ENCODE measurements at regions not wholly inside any gene's neighbourhood (a gene's known extent, or its start where the extent isn't known, plus 50 kb on each side); places are given as distances from the start of the nearest gene placed in this dataset.
"Not testable (repeated sequence)": the region's sequence is repeated elsewhere in the genome, so short reads cannot be mapped to it uniquely, and the experiment has no call there.

DNA sequence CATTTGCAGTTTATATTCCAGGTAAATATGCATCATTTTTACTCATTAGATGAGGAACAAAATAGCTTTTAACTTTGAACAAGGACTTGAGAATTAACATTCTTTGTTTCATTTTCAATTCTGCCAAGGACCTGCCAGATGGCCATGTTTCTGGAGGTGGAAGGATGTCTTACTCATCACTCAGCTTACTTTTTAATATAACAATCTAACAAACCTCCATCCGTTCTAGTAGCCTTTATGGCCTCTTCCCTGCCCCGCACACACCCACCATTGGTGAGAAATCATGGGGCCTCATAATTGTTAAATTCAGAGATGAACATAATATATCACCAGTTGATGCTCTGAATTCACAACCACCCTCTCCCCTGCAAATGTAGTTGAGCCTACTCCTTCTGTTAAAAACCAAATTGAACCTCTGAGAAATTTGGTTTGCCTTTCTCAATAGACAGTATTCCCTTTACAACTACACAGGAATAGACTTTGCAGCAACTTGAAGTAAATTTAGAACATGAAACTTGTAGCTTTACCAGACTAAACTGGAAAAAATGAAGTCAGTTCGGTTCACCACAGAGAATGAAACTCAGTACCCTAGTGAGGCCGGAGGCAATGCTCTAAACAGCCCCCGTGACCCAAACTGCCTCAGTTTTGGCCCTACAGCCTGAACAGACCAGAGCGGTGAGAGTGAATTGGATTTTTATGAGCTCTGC lies 50.1 kb upstream of the ACSL4 start:
- Mint-ChIP-seq H3K4me3 (peak overlapping the region; percentile 66 to 67), H3K9me3 (no peaks in the 10 kb centered on the region), H3K4me1 (peaks cover 17% of the 10 kb centered on the region), H3K27ac (peak overlapping the region; percentile 13 to 93), H3K27me3 (no peaks in the 10 kb centered on the region)
- ATAC-seq = peak; percentile 77
- DNase-seq = peak in 1 of 2 donors; percentile 9

- peaks cover 17% of the 10 kb centered on the region for H3K4me1 Mint-ChIP-seq
- H3K27ac Mint-ChIP-seq = peak overlapping the region in 1 of 2 donors; percentile 48
- ATAC-seq (no peak), DNase-seq (no peak)
- no peaks in the 10 kb centered on the region for H3K9me3 Mint-ChIP-seq
- no peak overlapping the region for H3K4me3 Mint-ChIP-seq
- no peaks in the 10 kb centered on the region for H3K27me3 Mint-ChIP-seq
Measured at GRCh38 chrX:109783701-109784079, 50.6 kb upstream of the ACSL4 start.

DNA sequence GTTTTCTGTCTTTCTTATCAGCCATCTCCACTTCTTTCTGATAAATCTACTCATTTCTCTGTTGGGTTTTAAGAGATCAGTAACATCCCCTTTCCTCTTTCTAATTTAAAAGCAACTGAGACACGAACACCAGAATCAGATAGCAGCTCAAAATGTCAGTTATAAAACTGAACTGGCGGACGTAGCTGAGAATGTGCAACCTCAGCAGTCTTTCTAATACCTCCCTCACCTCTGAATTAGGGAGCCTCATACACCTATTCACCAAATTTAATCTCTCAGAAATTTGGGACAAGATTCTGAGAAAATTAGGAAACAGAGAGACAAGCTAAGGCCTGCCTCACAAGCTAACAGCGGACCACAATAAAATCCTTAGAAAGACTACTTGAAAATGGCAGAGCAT lies 52.0 kb upstream of the ACSL4 start:
- Mint-ChIP-seq H3K27me3 (no peaks in the 10 kb centered on the region), H3K27ac (no peak overlapping the region), H3K9me3 (no peaks in the 10 kb centered on the region), H3K4me3 (no peak overlapping the region), H3K4me1 (peaks cover 17% of the 10 kb centered on the region)
- DNase-seq (no peak), ATAC-seq (no peak)

- not testable (repeated sequence) for ATAC-seq, H3K27ac Mint-ChIP-seq, H3K27me3 Mint-ChIP-seq
Measured at GRCh38 chrX:109790511-109790910, 57.5 kb upstream of the ACSL4 start.

DNA sequence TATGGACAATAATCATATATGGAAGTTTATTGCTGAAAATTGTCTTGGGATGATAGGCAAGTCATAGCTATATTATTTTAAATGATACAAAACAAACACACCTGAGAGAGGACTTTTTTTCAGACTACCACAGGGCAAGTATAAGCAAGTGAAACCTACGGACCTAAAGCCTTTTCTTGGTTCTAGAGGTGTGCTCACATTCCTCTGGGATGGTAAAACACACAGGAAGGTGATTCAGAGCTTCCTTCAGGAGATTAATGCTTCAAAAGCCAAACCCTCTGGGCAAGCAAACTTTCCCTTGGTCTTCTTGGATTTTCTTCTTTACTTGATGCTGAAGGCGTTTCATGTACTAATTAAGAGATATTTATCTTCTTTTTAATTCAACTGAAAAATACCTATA lies 60.1 kb upstream of the ACSL4 start:
- H3K9me3 Mint-ChIP-seq = no peaks in the 10 kb centered on the region
- no peak overlapping the region for H3K27ac Mint-ChIP-seq
- no peaks in the 10 kb centered on the region for H3K4me1 Mint-ChIP-seq
- ATAC-seq = no peak
- H3K27me3 Mint-ChIP-seq = peaks cover 8% of the 10 kb centered on the region
- no peak overlapping the region for H3K4me3 Mint-ChIP-seq
- no peak for DNase-seq

More at GRCh38 chrX:109790511-109790910, 57.5 kb upstream of the ACSL4 start:
- not testable (repeated sequence) for H3K9me3 Mint-ChIP-seq, H3K4me1 Mint-ChIP-seq, H3K4me3 Mint-ChIP-seq, DNase-seq

GRCh38 chrX:109795682-109796081 lies 62.6 kb upstream of the ACSL4 start:
- H3K4me1 Mint-ChIP-seq = no peaks in the 10 kb centered on the region
- DNase-seq (no peak), ATAC-seq (no peak)
- H3K4me3 Mint-ChIP-seq = no peak overlapping the region
- peaks cover 8% of the 10 kb centered on the region for H3K27me3 Mint-ChIP-seq
- H3K9me3 Mint-ChIP-seq = no peaks in the 10 kb centered on the region
- no peak overlapping the region for H3K27ac Mint-ChIP-seq

DNA sequence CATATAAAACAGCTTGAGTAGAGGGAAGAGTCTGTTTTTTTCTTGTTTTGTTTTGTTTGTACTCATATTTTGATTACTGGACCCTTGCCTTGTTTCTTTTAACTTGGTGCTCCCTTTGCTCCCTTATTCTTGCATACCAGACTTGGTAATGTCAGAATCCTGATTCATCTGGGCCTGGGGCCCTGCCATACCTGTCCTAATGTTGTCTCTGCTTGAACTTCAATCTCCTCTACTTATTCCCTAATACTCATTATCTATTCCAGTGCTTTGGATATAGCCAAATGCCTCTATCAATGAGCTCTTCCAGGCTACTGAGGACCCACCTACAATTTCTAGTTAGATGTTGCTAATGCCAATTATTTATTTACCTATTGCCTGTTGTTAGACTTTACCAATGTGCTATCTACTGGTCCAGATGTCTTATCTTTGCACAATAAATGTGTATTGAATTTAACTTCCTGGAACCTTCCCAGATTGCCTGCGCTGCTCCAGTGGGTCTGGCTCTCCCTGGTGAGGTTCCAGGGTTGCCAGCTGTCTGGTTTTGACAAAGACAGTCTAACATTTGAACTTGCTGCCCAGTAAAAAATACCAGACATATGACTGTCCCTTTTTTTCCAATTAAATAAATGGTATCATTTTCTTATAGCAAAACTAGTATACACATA lies 64.4 kb upstream of the ACSL4 start:
- Mint-ChIP-seq H3K27ac (no peak overlapping the region), H3K4me3 (no peak overlapping the region), H3K4me1 (no peaks in the 10 kb centered on the region), H3K9me3 (no peaks in the 10 kb centered on the region), H3K27me3 (peaks cover 7% of the 10 kb centered on the region)
- DNase-seq (no peak), ATAC-seq (no peak)

GRCh38 chrX:109812236-109812635 lies 79.2 kb upstream of the ACSL4 start:
- Mint-ChIP-seq H3K27ac (no peak overlapping the region), H3K9me3 (no peaks in the 10 kb centered on the region), H3K27me3 (peaks cover 16% of the 10 kb centered on the region), H3K4me3 (no peak overlapping the region), H3K4me1 (no peaks in the 10 kb centered on the region)
- ATAC-seq (no peak), DNase-seq (no peak)

DNA sequence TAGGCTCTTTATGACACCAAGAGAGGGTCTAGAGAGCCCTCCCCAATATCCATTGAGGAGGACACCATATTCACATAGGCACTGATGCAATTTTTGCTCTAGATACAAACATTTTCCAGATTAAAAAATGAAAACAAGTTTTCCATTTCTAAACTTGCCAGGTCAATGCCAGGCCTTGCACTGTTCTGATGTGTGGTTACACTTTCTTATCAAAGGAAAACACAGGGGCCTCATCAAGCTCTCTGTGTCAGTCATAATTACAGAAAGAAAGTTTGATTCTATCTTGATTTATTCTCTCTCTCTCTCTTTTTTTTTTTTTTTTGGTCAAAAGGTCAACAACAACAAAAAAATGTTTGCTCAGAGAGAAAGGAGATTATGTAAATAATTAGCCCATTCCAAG lies 80.2 kb upstream of the ACSL4 start:
- ATAC-seq = no peak
- Mint-ChIP-seq H3K27me3 (peaks cover 16% of the 10 kb centered on the region), H3K9me3 (no peaks in the 10 kb centered on the region), H3K27ac (no peak overlapping the region), H3K4me3 (no peak overlapping the region), H3K4me1 (no peaks in the 10 kb centered on the region)
- no peak for DNase-seq

DNA sequence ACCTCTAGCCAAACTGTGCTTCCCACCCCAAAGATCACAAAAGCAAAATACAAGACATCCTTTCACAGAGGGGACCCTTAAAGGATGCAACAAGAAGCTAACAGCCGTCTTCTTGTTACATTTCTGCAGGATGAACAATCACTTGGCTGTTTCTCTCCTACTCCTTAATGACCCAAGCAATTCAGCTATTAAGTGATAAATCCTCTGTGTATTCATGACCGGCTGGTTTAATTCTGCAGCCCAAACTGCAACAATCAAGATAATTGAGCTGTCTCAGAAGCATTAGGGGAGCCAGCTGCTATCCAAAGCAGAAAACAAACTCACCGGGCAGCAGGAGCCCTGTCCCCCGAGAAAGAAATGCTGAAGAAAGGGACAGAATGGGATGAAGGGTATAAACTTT lies 85.9 kb upstream of the ACSL4 start:
- H3K4me1 Mint-ChIP-seq = no peaks in the 10 kb centered on the region
- peaks cover 16% of the 10 kb centered on the region for H3K27me3 Mint-ChIP-seq
- no peak overlapping the region for H3K27ac Mint-ChIP-seq
- ATAC-seq = no peak
- DNase-seq = no peak
- H3K4me3 Mint-ChIP-seq = no peak overlapping the region
- H3K9me3 Mint-ChIP-seq = no peaks in the 10 kb centered on the region

DNA sequence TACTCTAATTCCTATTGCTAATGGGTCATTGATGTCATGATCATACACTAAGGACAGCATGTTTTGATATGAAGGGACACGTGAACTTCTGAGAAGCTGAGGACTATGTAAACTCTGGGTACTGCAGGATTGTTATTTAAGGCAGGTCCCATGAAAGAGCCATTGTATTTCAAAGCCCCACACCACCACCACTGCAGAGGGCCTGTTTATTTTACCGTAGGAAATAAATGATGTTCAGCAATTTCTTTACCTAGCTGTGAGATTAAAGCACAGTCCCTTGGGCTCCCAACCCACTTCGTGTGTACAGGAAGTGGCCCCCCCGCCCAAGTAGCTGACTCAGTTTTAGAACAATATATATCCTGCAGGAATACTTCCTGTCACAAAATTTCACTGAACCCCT lies 89.8 kb upstream of the ACSL4 start:
- ATAC-seq = no peak
- no peak for DNase-seq
- H3K4me1 Mint-ChIP-seq = no peaks in the 10 kb centered on the region
- H3K27me3 Mint-ChIP-seq = no peaks in the 10 kb centered on the region
- no peak overlapping the region for H3K27ac Mint-ChIP-seq
- H3K4me3 Mint-ChIP-seq = no peak overlapping the region
- H3K9me3 Mint-ChIP-seq = no peaks in the 10 kb centered on the region

- Mint-ChIP-seq H3K27me3 (no peaks in the 10 kb centered on the region), H3K9me3 (no peaks in the 10 kb centered on the region), H3K4me3 (no peak overlapping the region), H3K4me1 (peaks cover 6% of the 10 kb centered on the region), H3K27ac (no peak overlapping the region)
- no peak for DNase-seq
- no peak for ATAC-seq
Measured at GRCh38 chrX:109826954-109827708, 94.1 kb upstream of the ACSL4 start.

- Mint-ChIP-seq H3K27me3 (no peaks in the 10 kb centered on the region), H3K4me3 (no peak overlapping the region), H3K4me1 (peaks cover 6% of the 10 kb centered on the region), H3K27ac (no peak overlapping the region), H3K9me3 (no peaks in the 10 kb centered on the region)
- ATAC-seq (no peak), DNase-seq (no peak)
Measured at GRCh38 chrX:109827772-109828171, 94.7 kb upstream of the ACSL4 start.

DNA sequence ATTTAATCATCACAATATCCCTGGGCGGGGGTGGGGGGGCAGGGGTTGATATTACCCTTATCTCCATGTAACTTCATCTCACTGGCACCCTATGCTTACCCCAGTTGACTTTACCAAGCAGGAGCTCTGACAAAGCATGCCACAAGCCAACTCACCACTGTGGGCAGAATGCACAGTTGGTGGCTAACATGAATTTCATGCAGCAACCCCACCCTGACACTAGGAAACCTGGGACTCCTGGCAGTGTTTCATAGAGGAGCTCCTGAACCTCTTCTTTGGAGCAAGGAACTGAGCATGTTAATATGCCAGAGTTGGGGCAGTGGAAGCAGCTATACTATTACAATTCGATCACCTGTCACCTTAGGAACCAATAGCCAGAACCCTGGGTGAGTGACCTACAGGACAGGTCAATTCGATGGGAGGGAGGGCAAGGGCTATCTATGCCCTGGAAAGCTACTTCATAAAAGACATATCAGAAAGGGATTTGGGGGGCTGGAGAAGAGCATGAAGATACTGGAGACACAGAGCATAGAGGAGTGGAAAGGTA lies 97.2 kb upstream of the ACSL4 start:
- Mint-ChIP-seq H3K27ac (no peak overlapping the region), H3K27me3 (no peaks in the 10 kb centered on the region), H3K4me1 (peaks cover 6% of the 10 kb centered on the region), H3K4me3 (no peak overlapping the region), H3K9me3 (no peaks in the 10 kb centered on the region)
- ATAC-seq (no peak), DNase-seq (no peak)

- H3K4me3 Mint-ChIP-seq = no peak overlapping the region
Measured at GRCh38 chrX:109830704-109831206, 97.7 kb upstream of the ACSL4 start.

More at GRCh38 chrX:109830704-109831206, 97.7 kb upstream of the ACSL4 start:
- H3K27ac Mint-ChIP-seq = no peak overlapping the region
- ATAC-seq (no peak), DNase-seq (no peak)
- peaks cover 6% of the 10 kb centered on the region for H3K4me1 Mint-ChIP-seq
- no peaks in the 10 kb centered on the region for H3K27me3 Mint-ChIP-seq
- no peaks in the 10 kb centered on the region for H3K9me3 Mint-ChIP-seq

All from stimulated activated naive CD8-positive, alpha-beta T cell treated with anti-CD3 and anti-CD28 coated beads, Interleukin-15, amount 100 ng/mL, for 72 hours (primary cell).